GM23248 (cell line): ENCODE measurements at regions not wholly inside any gene's neighbourhood (a gene's known extent, or its start where the extent isn't known, plus 50 kb on each side); places are given as distances from the start of the nearest gene placed in this dataset.
"Not testable (repeated sequence)": the region's sequence is repeated elsewhere in the genome, so short reads cannot be mapped to it uniquely, and the experiment has no call there.

Experiments used
- EZH2 ChIP-seq: fragments of 200-600 bp; sonication (generic); IDR thresholded peaks from 2 replicates; pipeline ENCODE4 v1.6.1; 2018; ENCODE audit warnings: antibody characterized with exemption, mild to moderate bottlenecking; ENCODE audit not compliant: insufficient read depth, poor library complexity, severe bottlenecking
- EZH2phosphoT487 ChIP-seq: fragments of 200-600 bp; sonication (generic); IDR thresholded peaks from 2 replicates; pipeline ENCODE4 v1.6.1; 2018; ENCODE audit warnings: antibody characterized with exemption, moderate library complexity, mild to moderate bottlenecking, low read depth; ENCODE audit not compliant: insufficient read depth

GRCh38 chr7:76809856-76810255 lies 182.8 kb upstream of the POMZP3 start:
- not testable (repeated sequence) for TF ChIP-seq EZH2, EZH2phosphoT487
